ENCODE measurements at regions not wholly inside any gene's neighbourhood (a gene's known extent, or its start where the extent isn't known, plus 50 kb on each side); places are given as distances from the start of the nearest gene placed in this dataset.

GRCh38 chr13:63094717-63095116 is 1679.1 kb upstream of the PCDH20 start:
- no peak for DNase-seq (ENCODE audit: low read depth)
- TF ChIP-seq CTCF (conservative IDR thresholded peaks at IDR 0.05; ENCODE audit: low read depth, low read length) = no peak
- H3K4me3 ChIP-seq (ENCODE audit: low read depth, low read length) = no peak overlapping the region

- H3K4me3 ChIP-seq (ENCODE audit: low read depth, low read length) = no peak overlapping the region
- no peak for DNase-seq (ENCODE audit: low read depth)
- TF ChIP-seq CTCF (conservative IDR thresholded peaks at IDR 0.05; ENCODE audit: low read depth, low read length) = no peak
These were observed 1678.3 kb upstream of the PCDH20 start for GRCh38 chr13:63093907-63094469.

GRCh38 chr13:63092456-63092855 is 1676.8 kb upstream of the PCDH20 start:
- no peak overlapping the region for H3K4me3 ChIP-seq (ENCODE audit: low read depth, low read length)
- DNase-seq (ENCODE audit: low read depth) = no peak
- TF ChIP-seq CTCF (conservative IDR thresholded peaks at IDR 0.05; ENCODE audit: low read depth, low read length) = no peak

- no peak for DNase-seq (ENCODE audit: low read depth)
- no peak overlapping the region for H3K4me3 ChIP-seq (ENCODE audit: low read depth, low read length)
- TF ChIP-seq CTCF (conservative IDR thresholded peaks at IDR 0.05; ENCODE audit: low read depth, low read length) = no peak
These were observed 1674.9 kb upstream of the PCDH20 start for GRCh38 chr13:63090524-63090923.

GRCh38 chr13:63088226-63088625 is 1672.6 kb upstream of the PCDH20 start:
- no peak for DNase-seq (ENCODE audit: low read depth)
- no peak overlapping the region for H3K4me3 ChIP-seq (ENCODE audit: low read depth, low read length)
- TF ChIP-seq CTCF (conservative IDR thresholded peaks at IDR 0.05; ENCODE audit: low read depth, low read length) = no peak

GRCh38 chr13:63086286-63086685 is 1670.6 kb upstream of the PCDH20 start:
- TF ChIP-seq CTCF (conservative IDR thresholded peaks at IDR 0.05; ENCODE audit: low read depth, low read length) = no peak
- no peak for DNase-seq (ENCODE audit: low read depth)
- no peak overlapping the region for H3K4me3 ChIP-seq (ENCODE audit: low read depth, low read length)

GRCh38 chr13:63085851-63086250 is 1670.2 kb upstream of the PCDH20 start:
- no peak for TF ChIP-seq CTCF (conservative IDR thresholded peaks at IDR 0.05; ENCODE audit: low read depth, low read length)
- DNase-seq (ENCODE audit: low read depth) = no peak
- no peak overlapping the region for H3K4me3 ChIP-seq (ENCODE audit: low read depth, low read length)
